GM19239 (cell line): ENCODE measurements at regions not wholly inside any gene's neighbourhood (a gene's known extent, or its start where the extent isn't known, plus 50 kb on each side); places are given as distances from the start of the nearest gene placed in this dataset.

ENCODE experiments used
- DNase-seq: peaks from one replicate; pipeline ENCODE4 v3.0.0; 2011; ENCODE audit warnings: low spot score; ENCODE audit not compliant: insufficient read length
- FAIRE-seq: peaks from 2 replicates; lab custom pipeline; 2011; peaks lifted over from hg19 to GRCh38; lab: Jason Lieb, UNC

DNA sequence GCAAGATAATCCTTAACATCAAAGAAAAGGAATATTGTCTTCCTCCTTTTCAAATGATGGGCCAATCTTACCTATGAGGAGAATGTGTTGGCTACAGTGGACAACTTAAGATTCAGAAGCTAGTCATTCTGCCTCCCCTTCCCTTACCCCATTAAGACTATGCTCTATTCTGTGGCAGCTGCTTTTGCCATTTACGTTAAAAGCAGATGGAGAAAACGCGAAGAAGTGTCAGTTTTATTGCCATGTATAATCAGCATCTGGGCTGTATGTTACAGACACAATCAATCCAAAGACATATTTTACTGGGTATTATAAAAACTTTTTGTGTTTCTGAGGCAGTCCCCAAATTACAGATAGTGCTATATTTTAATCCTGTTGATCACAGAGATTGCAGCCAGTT lies 196.1 kb upstream of the PACRGL start:
- FAIRE-seq, result no peak

DNA sequence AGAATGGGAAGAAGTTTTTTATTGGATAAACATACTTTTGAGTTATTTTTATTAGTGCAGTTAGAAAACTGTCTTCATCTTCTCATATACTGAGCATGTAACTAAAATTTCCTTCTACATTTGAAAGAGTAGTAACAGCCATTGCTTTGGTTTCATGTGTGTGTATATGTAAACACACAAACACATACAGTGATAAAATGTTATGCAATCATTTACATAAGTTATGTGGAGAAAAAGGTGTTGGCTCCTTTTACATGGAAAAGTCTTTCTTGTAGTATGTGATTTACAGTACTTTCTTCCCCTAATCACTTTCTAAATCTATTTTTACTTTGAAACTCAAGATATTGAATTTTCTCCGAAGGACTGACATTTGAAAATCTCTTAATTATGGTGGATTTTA lies 194.3 kb upstream of the PACRGL start:
- FAIRE-seq (no peak), DNase-seq (no peak)

More for the DNA sequence above, 196.1 kb upstream of the PACRGL start:
- no peak for DNase-seq

- FAIRE-seq, result no peak
- no peak for DNase-seq
Measured at GRCh38 chr4:20506827-20507226, 193.4 kb upstream of the PACRGL start.

DNA sequence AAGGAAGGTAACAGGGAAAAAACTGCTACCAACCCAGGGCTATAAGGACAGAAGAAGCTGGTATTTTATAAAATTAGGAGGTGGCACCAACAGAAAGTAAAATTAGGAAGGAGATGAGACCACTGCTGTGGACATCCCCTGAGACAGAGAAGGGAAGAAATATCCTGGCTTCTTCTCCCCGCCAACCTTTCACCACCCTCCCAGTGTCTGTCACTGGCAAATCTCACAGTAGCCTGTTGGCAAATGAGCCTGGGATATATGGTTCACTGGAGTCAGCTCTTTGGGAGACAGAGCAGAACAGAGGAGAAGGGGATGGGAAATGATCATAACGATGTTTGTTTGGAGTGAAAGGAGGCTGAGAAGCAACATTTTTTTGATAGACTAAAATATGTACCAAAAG lies 190.9 kb upstream of the PACRGL start:
- DNase-seq (no peak), FAIRE-seq (no peak)

- no peak for DNase-seq
- FAIRE-seq, result no peak
Measured at GRCh38 chr4:20512033-20512792, 188.0 kb upstream of the PACRGL start.

GRCh38 chr4:20512985-20513384 lies 187.3 kb upstream of the PACRGL start:
- DNase-seq, result no peak
- no peak for FAIRE-seq

GRCh38 chr4:20520901-20521300 lies 179.4 kb upstream of the PACRGL start:
- no peak for DNase-seq
- no peak for FAIRE-seq

DNA sequence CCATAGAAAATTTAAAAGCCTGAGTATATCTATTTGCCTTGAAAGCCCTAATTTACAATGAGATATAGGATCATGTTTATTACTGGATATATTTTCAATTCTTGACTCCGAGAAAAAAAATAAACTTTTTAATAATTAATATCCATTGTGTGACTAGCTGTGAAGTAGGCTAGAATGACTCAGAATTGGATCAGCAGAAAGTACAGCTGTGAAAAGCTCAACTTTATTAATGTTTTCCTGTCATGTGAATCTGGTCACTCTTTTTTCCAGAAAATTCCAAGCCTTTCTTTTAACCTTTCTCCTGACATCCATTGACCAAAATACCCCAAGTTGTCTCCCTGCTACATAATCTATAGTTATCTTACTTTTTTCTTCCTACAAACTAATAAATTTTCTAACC lies 171.8 kb upstream of the PACRGL start:
- FAIRE-seq (no peak), DNase-seq (no peak)

- no peak for FAIRE-seq
- DNase-seq, result no peak
Measured at GRCh38 chr4:20529691-20530090, 170.6 kb upstream of the PACRGL start.

DNA sequence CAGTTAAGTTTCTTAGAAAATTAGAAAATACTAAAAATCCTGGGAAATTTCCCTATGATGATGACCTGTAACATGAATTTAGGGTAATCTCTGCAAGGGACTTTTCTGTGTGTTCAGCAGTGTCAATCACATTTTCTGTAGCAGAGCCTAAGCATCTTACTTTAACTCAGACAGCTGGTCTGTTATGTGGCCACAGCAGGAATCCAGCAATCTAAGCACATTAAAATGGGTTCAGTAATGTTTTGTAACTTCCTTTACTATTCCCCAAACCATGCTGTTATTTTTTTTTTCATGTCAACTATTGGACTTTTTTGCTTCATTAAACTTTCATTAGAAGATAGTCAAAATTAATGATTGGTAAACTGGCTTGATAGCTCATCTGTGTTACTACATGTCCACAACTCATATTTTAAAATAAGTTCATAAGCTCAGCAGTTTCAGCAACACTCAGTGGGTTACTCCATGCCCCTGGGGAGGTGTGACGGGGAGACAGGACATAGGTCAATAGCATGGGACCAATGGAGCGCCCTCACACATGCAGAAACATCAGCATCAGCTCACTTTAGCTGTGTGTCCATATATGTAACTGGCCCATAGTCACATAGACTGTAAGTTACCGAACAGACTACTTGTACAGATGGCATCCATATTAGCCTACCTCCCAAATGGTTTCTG lies 168.0 kb upstream of the PACRGL start:
- no peak for FAIRE-seq

DNA sequence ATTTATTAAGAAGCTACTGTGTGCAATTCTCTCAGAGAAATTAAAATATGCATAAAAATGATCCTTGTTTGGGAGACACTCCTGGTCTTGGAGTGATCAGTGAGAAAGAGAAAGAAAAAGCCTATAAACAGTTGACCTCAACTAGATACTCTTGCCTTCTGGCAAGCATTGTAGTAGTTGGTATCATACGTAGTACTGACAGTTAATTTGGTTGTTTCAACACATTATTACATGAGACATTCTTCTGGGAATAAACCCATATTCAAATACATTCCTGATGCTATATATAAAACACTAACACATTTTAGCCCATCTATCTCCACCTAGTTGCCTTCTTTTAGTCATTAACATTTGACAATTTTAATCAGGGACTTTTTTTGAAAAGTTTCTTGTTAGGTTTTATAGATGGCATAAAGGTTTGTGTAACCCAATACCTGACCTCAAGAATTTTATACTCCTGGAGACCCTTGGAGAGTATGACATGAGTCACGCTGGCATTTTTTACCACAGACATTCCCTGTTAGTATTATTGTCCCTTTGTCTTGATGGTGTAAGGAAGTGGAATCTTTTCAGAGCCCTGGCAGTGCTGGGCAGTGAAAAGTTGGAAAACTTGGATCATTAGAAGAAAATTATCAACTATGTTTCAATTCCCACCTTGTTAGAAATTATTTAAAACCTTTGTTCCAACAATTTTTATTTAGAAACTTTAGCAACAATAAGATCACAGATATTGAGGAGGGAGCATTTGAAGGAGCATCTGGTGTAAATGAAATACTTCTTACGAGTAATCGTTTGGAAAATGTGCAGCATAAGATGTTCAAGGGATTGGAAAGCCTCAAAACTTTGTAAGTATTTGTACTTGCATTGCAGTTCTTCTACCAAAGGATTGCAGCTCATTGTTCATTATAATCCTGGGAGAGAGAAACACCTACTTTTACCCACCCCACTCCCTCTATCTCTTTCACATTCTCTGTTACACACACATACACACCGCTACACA lies 167.1 kb upstream of the PACRGL start:
- FAIRE-seq (no peak), DNase-seq (no peak)

More for the DNA sequence above, 168.0 kb upstream of the PACRGL start:
- no peak for DNase-seq

GRCh38 chr4:20538905-20539304 lies 161.4 kb upstream of the PACRGL start:
- DNase-seq, result no peak
- no peak for FAIRE-seq

GRCh38 chr4:20543131-20543530 lies 157.1 kb upstream of the PACRGL start:
- no peak for FAIRE-seq
- DNase-seq, result no peak

- no peak for FAIRE-seq
Measured at GRCh38 chr4:20544645-20545044, 155.6 kb upstream of the PACRGL start.

DNA sequence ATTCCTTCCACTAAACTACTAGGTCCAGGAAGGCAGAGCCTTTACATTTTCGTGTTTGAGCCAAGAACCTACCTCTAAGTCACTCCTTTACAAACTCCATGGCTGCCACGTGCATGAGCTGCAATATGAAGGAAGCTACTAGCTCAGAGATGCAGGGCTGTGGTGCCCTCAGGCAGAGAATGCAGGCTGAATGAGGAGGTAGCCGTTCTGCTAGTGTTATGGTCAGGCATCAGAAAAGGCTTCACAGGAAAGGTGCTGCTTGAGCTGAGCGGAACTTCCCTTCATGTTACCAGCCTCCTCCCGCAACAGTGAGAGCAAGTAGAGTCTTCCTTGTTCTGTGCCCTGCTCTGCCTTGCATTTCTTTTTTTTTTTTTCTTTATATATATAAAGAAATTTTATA lies 148.3 kb upstream of the PACRGL start:
- no peak for FAIRE-seq
- DNase-seq, result no peak

More at GRCh38 chr4:20544645-20545044, 155.6 kb upstream of the PACRGL start:
- no peak for DNase-seq

- FAIRE-seq, result no peak
Measured at GRCh38 chr4:20554134-20554533, 146.1 kb upstream of the PACRGL start.

GRCh38 chr4:20565075-20565721 lies 135.1 kb upstream of the PACRGL start:
- FAIRE-seq, result no peak

More at GRCh38 chr4:20554134-20554533, 146.1 kb upstream of the PACRGL start:
- DNase-seq, result no peak

GRCh38 chr4:20570981-20571715 lies 129.1 kb upstream of the PACRGL start:
- no peak for FAIRE-seq
- no peak for DNase-seq

More at GRCh38 chr4:20565075-20565721, 135.1 kb upstream of the PACRGL start:
- DNase-seq, result no peak

- DNase-seq, result no peak
Measured at GRCh38 chr4:20572976-20573375, 127.3 kb upstream of the PACRGL start.

More at GRCh38 chr4:20572976-20573375, 127.3 kb upstream of the PACRGL start:
- FAIRE-seq, result no peak
